Aorta (tissue), 5 donors: ENCODE measurements at regions not wholly inside any gene's neighbourhood (a gene's known extent, or its start where the extent isn't known, plus 50 kb on each side); places are given as distances from the start of the nearest gene placed in this dataset.
A peak's percentile ranks its signal among the peaks of the same experiment; 100 is the strongest.

ENCODE experiments used
- ATAC-seq: fragments of 200-7000 bp; cut with Tn5 transposase; one replicate; pipeline ENCODE4 v1.9.1; 2022; ENCODE audit warnings: moderate library complexity; ENCODE audit not compliant: low FRiP score
- DNase-seq, 2 donors: peaks; one replicate each; pipeline ENCODE4 v3.0.0-alpha.2; 2020
- H3K27ac ChIP-seq, 2 donors: one replicate each; pipeline ENCODE4 v1.5.1; 2013; ENCODE audit warnings: low read length in 2 of 2, mild to moderate bottlenecking in 2 of 2, moderate library complexity in 2 of 2, control low read depth in 1 of 2, inconsistent platforms in 1 of 2, low read depth in 1 of 2
- H3K27me3 ChIP-seq, 2 donors: one replicate each; pipeline ENCODE4 v1.6.1; 2013; ENCODE audit warnings: control low read depth in 1 of 2, low read length in 1 of 2, mild to moderate bottlenecking in 1 of 2, moderate library complexity in 1 of 2; ENCODE audit not compliant: insufficient read depth in 2 of 2, control insufficient read depth in 1 of 2
- H3K36me3 ChIP-seq, 2 donors: one replicate each; pipeline ENCODE4 v1.6.1; 2013; ENCODE audit warnings: control low read depth in 1 of 2, low read length in 1 of 2, mild to moderate bottlenecking in 1 of 2; ENCODE audit not compliant: insufficient read depth in 2 of 2, control insufficient read depth in 1 of 2
- H3K4me1 ChIP-seq, 2 donors: one replicate each; pipeline ENCODE4 v1.6.1; 2013; ENCODE audit warnings: low read length in 2 of 2, control low read depth in 1 of 2, mild to moderate bottlenecking in 1 of 2, moderate library complexity in 1 of 2; ENCODE audit not compliant: insufficient read depth in 2 of 2, control insufficient read depth in 1 of 2
- H3K4me3 ChIP-seq, 2 donors: one replicate each; pipeline ENCODE4 v1.5.1; 2013; ENCODE audit warnings: low read length in 2 of 2, control low read depth in 1 of 2, mild to moderate bottlenecking in 1 of 2
- H3K9me3 ChIP-seq: one replicate; pipeline ENCODE4 v1.6.1; 2013; ENCODE audit warnings: mild to moderate bottlenecking, low read length; ENCODE audit not compliant: control insufficient read depth
- WGBS, 2 donors: extraction: QIAGEN DNeasy Blood & Tissue Kit; methylation state at CpG; one replicate each; pipeline ENCODE4 v1.1.7; 2013; 5-methylcytosine and 5-hydroxymethylcytosine counted together
- intact Hi-C, 2 donors: fragments of 100-400 bp; cut with DNase I; formaldehyde crosslinking; loops; one replicate each; pipeline versions ENCODE4 v1.14.2 to v1.15.0; 2022
- donor health status: healthy with polysubstance abuse.
- donor health status: Bipolar disorder and iron deficiency.
- donor health status: DM: no; HTN: no; CAD: no.
- donor health status: DM: no; HTN: no; CAD: no.
- donor health status: DM: yes; HTN: yes; CAD: no.

GRCh38 chr10:94080108-94080507 lies 86.4 kb downstream of the PLCE1 start:
- no peaks in the 10 kb centered on the region for H3K27me3 ChIP-seq
- DNase-seq: no peak
- no peak overlapping the region for H3K4me3 ChIP-seq
- intact Hi-C loops: loop anchor here in 1 of 2 donors (5.0 kb wide), 1 partner anchor 157 kb away; no protein-coding TSS in a partner anchor
- H3K27ac ChIP-seq: no peak overlapping the region
- no peak for ATAC-seq
- no peaks in the 10 kb centered on the region for H3K36me3 ChIP-seq
- no peaks in the 10 kb centered on the region for H3K9me3 ChIP-seq
- H3K4me1 ChIP-seq: no peaks in the 10 kb centered on the region

- Histone ChIP-seq H3K9me3 (no peaks in the 10 kb centered on the region), H3K27me3 (no peaks in the 10 kb centered on the region), H3K27ac (no peak overlapping the region), H3K36me3 (no peaks in the 10 kb centered on the region), H3K4me3 (no peak overlapping the region), H3K4me1 (peaks cover 0 to 4% of the 10 kb centered on the region in 2 donors)
- intact Hi-C loops: loop anchor here in 1 of 2 donors (5.0 kb wide), 1 partner anchor 154 kb away; no protein-coding TSS in a partner anchor
- 11 to 18% methylated on average over 5 of the region's 5 CpGs for WGBS, 2 donors
- DNase-seq (no peak), ATAC-seq (no peak)
Observed at GRCh38 chr10:94083662-94084265, 90.0 kb downstream of the PLCE1 start.

GRCh38 chr10:94084344-94084743 lies 90.6 kb downstream of the PLCE1 start:
- Histone ChIP-seq H3K36me3 (no peaks in the 10 kb centered on the region), H3K27ac (no peak overlapping the region), H3K4me3 (no peak overlapping the region), H3K9me3 (no peaks in the 10 kb centered on the region), H3K27me3 (no peaks in the 10 kb centered on the region), H3K4me1 (peaks cover 0 to 4% of the 10 kb centered on the region in 2 donors)
- DNase-seq: no peak
- intact Hi-C loops: loop anchor here in 1 of 2 donors (5.0 kb wide), 1 partner anchor 153 kb away; no protein-coding TSS in a partner anchor
- 93 to 95% methylated on average over 5 of the region's 5 CpGs for WGBS, 2 donors
- ATAC-seq: no peak

GRCh38 chr10:94085288-94085687 lies 91.6 kb downstream of the PLCE1 start:
- Histone ChIP-seq H3K27ac (no peak overlapping the region), H3K4me1 (peaks cover 0 to 4% of the 10 kb centered on the region in 2 donors)
- intact Hi-C loops: no loop called here

GRCh38 chr10:94085766-94086437 lies 92.2 kb downstream of the PLCE1 start:
- Histone ChIP-seq H3K27me3 (no peaks in the 10 kb centered on the region), H3K9me3 (no peaks in the 10 kb centered on the region), H3K36me3 (no peaks in the 10 kb centered on the region), H3K4me1 (peaks cover 0 to 4% of the 10 kb centered on the region in 2 donors), H3K4me3 (no peak overlapping the region), H3K27ac (no peak overlapping the region)
- 85% methylated on average over 5 of the region's 5 CpGs for WGBS, 2 donors
- DNase-seq (no peak), ATAC-seq (no peak)
- intact Hi-C loops: no loop called here

More at GRCh38 chr10:94085288-94085687, 91.6 kb downstream of the PLCE1 start:
- DNase-seq: no peak
- WGBS, 2 donors: 65 to 82% methylated on average over 4 of the region's 4 CpGs
- no peak for ATAC-seq
- no peaks in the 10 kb centered on the region for H3K27me3 ChIP-seq
- H3K4me3 ChIP-seq: no peak overlapping the region
- no peaks in the 10 kb centered on the region for H3K36me3 ChIP-seq
- no peaks in the 10 kb centered on the region for H3K9me3 ChIP-seq

GRCh38 chr10:94088926-94089381 lies 95.2 kb downstream of the PLCE1 start:
- 4 to 6% methylated on average over 7 of the region's 7 CpGs for WGBS, 2 donors
- Histone ChIP-seq H3K27ac (peak overlapping the region in 1 of 2 donors; percentile 75), H3K9me3 (no peaks in the 10 kb centered on the region), H3K36me3 (no peaks in the 10 kb centered on the region), H3K4me3 (peak overlapping the region; percentile 48 to 51), H3K27me3 (no peaks in the 10 kb centered on the region), H3K4me1 (peaks cover 0 to 8% of the 10 kb centered on the region in 2 donors)
- ATAC-seq (peak; percentile 71), DNase-seq (no peak)
- intact Hi-C loops: no loop called here

GRCh38 chr10:94091649-94092048 lies 97.9 kb downstream of the PLCE1 start:
- DNase-seq: no peak
- no peaks in the 10 kb centered on the region for H3K9me3 ChIP-seq
- peak overlapping the region; percentile 44 to 95 for H3K27ac ChIP-seq
- intact Hi-C loops: loop anchor here (5.0 kb wide), 4 partner anchors 36 to 131 kb away; no protein-coding TSS in a partner anchor
- H3K4me3 ChIP-seq: no peak overlapping the region
- peaks cover 11 to 19% of the 10 kb centered on the region in 2 donors for H3K4me1 ChIP-seq
- no peaks in the 10 kb centered on the region for H3K27me3 ChIP-seq
- no peaks in the 10 kb centered on the region for H3K36me3 ChIP-seq
- no peak for ATAC-seq

GRCh38 chr10:94092848-94093247 lies 99.1 kb downstream of the PLCE1 start:
- Histone ChIP-seq H3K9me3 (no peaks in the 10 kb centered on the region), H3K4me1 (peaks cover 13 to 24% of the 10 kb centered on the region in 2 donors), H3K4me3 (no peak overlapping the region), H3K36me3 (no peaks in the 10 kb centered on the region), H3K27ac (peak overlapping the region in 1 of 2 donors; percentile 95), H3K27me3 (no peaks in the 10 kb centered on the region)
- DNase-seq (no peak), ATAC-seq (no peak)
- 10 to 17% methylated on average over 1 of the region's 1 CpG for WGBS, 2 donors
- intact Hi-C loops: loop anchor here (5.0 kb wide), 4 partner anchors 34 to 129 kb away; no protein-coding TSS in a partner anchor
